GM21367 (cell line): ENCODE measurements at regions not wholly inside any gene's neighbourhood (a gene's known extent, or its start where the extent isn't known, plus 50 kb on each side); places are given as distances from the start of the nearest gene placed in this dataset.
"Not testable (repeated sequence)": the region's sequence is repeated elsewhere in the genome, so short reads cannot be mapped to it uniquely, and the experiment has no call there.

Experiments used
- ATAC-seq: cut with Tn5 transposase; IDR thresholded peaks from one replicate; pipeline ENCODE4 v1.9.1; 2021; ENCODE audit not compliant: unreplicated experiment

- no peak for ATAC-seq
Observed at GRCh38 chr2:72078773-72079172, 68.9 kb downstream of the CYP26B1 start.

DNA sequence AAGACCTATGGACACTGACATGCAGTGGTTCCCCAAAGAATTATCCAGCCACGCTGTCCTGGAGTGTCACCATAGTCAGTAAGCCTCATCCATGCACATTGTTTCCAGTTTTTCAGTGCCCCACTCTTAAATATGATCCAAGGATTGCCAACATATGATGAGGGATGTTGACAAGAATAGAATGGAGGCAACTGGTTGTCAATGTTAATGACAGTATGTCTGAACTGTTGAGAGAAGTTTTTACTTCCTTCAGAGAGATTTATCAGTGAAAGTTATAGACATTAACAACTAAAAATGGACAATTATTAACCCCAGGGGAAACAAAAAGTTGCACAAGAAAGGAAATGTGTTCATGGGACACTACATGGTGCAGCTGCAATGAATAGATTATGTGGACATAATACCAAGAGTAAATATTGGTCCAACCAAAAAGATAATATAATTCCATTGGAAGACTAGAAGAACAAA, 69.9 kb downstream of the CYP26B1 start:
- ATAC-seq = no peak

GRCh38 chr2:72073373-72073772, 74.3 kb downstream of the CYP26B1 start:
- not testable (repeated sequence) for ATAC-seq

- not testable (repeated sequence) for ATAC-seq
Observed at GRCh38 chr2:72064197-72064596, 83.5 kb downstream of the CYP26B1 start.

DNA sequence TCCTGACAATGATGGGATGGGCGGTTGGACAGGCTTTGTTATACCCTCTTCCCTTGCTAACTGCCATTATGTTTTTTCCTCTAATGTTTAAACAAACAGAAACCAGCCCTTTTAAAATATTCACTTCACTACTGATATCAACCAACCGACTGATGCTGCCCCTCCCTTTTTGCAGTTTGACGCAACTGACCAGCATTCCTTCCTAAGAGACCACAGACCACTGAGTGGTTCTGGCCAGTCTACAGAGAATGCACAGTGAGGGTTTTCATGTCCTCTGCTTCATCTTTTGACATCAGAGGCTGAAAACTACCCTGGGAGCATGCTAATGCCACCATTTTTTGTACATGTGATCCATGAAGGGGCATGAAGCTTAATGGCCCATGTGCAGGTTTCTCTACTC, 85.3 kb downstream of the CYP26B1 start:
- no peak for ATAC-seq

DNA sequence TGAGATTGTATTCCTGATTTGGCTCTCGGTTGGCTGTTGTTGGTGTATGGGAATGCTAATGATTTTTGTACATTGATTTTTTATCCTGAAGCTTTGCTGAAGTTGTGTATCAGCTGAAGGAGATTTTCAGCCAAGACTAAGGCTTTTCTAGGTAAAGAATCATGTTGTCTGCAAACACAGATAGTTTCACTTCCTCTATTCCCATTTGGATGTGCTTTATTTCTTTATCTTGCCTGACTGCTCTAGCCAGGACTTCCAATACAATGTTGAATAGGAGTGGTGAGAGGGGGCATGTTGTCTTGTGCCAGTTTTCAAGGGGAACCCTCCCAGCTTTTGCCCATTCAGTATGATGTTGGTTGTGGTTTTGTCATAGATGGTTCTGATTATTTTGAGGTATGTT, 90.4 kb downstream of the CYP26B1 start:
- ATAC-seq = no peak

- ATAC-seq = no peak
Observed at GRCh38 chr2:72051971-72052505, 95.6 kb downstream of the CYP26B1 start.

GRCh38 chr2:72051204-72051603, 96.5 kb downstream of the CYP26B1 start:
- no peak for ATAC-seq

DNA sequence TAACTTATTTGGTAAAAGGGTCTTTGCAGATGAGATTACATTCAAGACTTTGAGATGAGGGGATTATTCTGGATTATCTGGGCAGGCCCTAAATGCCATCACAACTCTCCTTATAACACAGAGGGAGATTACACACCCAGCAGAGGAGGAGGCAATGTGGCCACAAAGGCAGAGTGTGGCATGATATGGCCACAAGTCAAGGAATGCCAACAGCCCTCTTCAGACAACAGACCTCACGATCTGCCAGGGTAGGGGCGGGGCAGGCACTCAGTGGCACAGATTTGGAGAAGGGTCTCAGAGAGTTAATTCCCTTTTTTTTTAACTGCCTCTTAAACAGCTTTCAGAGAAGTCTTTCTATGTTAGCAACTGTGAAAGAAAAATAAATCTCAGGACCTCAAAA, 96.9 kb downstream of the CYP26B1 start:
- no peak for ATAC-seq

DNA sequence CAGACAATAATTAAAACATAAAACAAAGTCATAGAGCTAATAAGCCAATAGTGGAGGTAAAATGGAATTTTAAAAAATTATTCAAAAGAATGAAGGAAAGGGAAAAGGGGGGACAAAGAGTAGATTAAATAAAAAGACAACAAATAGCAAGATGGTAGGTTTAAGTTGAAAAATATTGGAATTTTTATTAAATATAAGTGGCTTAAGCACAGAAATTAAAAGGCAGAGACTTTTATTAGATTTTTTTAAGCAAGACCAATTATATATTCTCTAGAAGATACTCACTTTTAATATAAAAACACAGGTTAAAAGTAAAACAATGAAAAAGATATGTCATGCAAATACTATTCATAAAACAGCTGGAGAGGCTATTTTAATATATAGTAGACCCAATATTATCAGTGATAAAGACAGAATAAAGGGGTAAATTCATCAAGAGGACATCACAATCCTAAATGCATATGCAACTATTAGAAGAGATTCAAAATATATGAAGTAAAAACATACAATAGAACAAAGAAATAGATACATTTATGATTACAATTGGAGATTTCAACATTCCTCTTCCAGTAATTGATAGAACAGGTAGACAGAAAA, 98.7 kb downstream of the CYP26B1 start:
- no peak for ATAC-seq

DNA sequence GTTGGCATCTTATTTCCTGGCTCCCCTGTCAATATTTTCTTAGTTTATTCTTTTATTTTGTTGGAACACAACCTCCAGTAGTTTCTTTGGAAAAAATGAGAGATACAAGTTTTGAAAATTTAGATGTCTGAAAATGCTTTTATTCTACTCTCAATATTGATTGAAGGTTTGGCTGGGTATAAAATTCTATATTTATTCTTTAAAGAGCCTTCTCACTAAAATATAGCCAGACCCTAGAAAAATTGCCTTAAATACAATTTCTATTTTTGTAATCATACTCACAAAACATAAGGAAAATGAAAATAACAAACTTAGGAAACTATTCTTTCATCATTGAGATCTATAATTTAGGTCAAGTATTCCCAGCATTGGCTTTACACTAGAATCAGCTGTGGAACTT, 103.7 kb downstream of the CYP26B1 start:
- ATAC-seq = no peak

- ATAC-seq = no peak
Observed at GRCh38 chr2:72041638-72042111, 106.0 kb downstream of the CYP26B1 start.

DNA sequence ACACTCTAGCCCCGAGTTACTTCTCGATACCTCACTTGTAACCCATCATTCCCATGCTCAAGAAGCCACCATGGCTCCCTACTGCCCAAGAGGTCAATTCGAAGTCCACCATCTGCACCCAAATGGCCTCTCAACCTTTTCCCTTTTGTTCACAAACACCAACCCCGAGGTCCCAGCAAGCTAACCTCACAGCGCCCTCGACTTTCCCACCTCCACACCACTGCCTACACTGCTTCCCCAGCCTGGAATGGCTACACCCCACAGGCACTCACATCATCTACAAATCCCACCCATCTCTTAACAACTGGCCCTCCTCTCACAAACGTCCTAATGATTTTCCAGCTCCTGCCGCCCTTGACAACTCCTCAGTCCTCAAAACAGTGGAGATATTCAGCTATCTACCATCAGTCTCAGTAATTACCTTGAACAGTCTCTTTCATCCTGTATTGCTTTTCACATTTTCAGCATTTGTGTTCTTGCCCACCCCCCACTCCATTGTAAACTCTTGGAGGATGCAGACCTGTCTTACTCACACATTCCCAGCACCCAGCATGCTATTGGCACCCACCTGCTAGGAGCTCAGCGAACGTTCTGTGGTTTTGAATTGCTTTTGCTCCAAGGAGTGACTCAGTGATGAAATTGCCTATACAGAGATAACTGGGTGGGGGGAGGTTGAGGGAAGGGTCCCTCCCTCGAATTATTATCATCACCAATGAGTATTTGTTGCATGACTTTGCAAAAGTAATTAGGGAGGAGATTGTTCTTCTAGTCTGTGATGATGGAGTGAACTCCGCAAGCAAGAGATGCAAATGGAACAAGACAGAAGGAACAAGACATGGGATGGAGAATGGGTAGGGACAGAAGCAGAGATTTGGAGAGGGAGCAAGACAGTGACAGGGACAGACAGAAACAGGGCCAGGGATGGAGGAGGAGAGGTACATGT, 106.8 kb downstream of the CYP26B1 start:
- no peak for ATAC-seq

DNA sequence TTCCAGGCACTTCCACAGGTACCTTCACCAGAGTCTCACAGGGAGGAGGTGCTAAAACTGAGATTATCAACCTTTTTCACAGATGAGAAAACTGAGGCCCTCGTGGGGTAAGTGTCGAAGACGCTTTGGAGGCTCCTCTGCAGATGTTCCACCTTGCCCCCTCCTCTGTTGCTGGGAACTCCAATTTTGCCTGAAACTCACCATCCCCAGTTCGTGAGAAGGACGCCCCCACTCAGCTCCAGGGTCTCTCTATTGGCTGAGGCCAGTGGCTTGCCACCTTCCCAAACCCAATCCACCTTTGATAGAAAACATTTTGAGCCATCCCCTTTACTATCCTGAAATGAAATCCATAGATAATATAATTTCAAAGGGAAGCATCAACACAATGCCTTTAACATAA, 109.1 kb downstream of the CYP26B1 start:
- ATAC-seq = no peak

DNA sequence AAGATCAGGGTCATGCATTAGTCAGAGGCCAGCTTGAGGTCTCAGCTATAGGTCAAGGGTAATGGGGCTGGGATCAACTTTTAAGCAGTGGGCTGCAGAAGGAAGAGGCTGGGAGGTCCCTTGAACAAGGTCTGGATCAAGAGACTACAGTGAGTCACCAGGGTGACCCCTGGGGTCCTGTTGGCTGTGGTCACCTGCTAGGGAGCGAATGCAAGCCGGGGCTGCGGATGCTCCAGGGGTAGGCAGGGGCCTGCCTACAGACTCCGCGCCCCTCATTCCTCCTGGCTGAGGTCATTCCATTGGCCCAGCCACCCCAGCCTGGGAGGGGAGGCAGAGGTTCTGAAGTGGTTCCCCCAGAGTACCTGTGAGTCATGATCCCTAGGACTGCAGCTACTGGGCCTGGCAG, 110.4 kb downstream of the CYP26B1 start:
- no peak for ATAC-seq

- ATAC-seq = no peak
Observed at GRCh38 chr2:72036595-72036994, 111.1 kb downstream of the CYP26B1 start.

GRCh38 chr2:72036173-72036545, 111.5 kb downstream of the CYP26B1 start:
- no peak for ATAC-seq

GRCh38 chr2:72035518-72036172, 112.0 kb downstream of the CYP26B1 start:
- no peak for ATAC-seq

GRCh38 chr2:72034353-72035095, 113.1 kb downstream of the CYP26B1 start:
- no peak for ATAC-seq

DNA sequence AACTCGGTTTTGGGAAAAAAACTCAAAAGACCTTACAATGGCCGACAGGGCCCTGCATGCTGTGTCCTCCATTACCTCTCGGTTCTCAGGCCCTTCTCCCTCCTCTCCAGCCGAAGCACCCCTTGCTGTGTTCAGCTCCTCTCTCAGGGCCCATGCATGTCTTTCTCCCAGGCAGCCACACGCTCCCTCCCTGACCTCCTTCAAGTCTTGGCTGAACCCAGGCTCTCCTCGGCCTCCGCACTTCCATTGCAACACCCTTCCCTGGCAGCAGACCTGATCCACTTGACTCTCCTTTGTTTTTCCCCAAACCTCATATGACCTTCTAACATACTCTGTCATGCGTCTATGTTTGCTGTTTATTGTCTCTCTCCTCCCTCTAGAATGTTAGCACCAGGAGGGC, 114.0 kb downstream of the CYP26B1 start:
- no peak for ATAC-seq
